K562 (cell line): ENCODE measurements at regions not wholly inside any gene's neighbourhood (a gene's known extent, or its start where the extent isn't known, plus 50 kb on each side); places are given as distances from the start of the nearest gene placed in this dataset.

Experiments
- ATAC-seq: fragments of 200-7000 bp; cut with Tn5 transposase; 3 replicates; pipeline ENCODE4 v1.9.1; 2020; ENCODE audit warnings: moderate library complexity
- BruUV-seq: library from RNA; stranded (reverse); fragments of 400-500 nt; replicated peaks from 2 replicates; lab custom pipeline; 2021; lab: Mats Ljungman, UMichigan
- CTCF ChIA-PET: fragments of 300-600 bp; formaldehyde crosslinking; extraction: SDS; loops from one replicate; lab custom pipeline; 2021; ENCODE audit warnings: low intra/inter-chr PET ratio; lab: Yijun Ruan, JAX
- POLR2A ChIA-PET: fragments of 300-600, 350-650 bp; sonication (Branson Sonifier 250); formaldehyde crosslinking; extraction: SDS; loops from one replicate; lab custom pipeline; 2021; ENCODE audit warnings: antibody characterized with exemption, inconsistent platforms; lab: Yijun Ruan, JAX
- DNase-seq, 4 experiments: peaks; one replicate each; pipeline versions ENCODE4 v3.0.0 to v3.0.0-alpha.2; 2011 to 2018; ENCODE audit warnings: low spot score in 3 of 4, mixed read lengths in 3 of 4; ENCODE audit errors: extremely low read depth in 1 of 4
- FAIRE-seq: peaks from 2 replicates; lab custom pipeline; 2011; peaks lifted over from hg19 to GRCh38; lab: Jason Lieb, UNC
- H2AFZ ChIP-seq: 2 replicates; pipeline ENCODE4 v1.6.0; 2011; ENCODE audit warnings: low read depth, low read length, control low read depth, inconsistent platforms
- H3K27ac ChIP-seq: fragments of 200-600 bp; 3 replicates; pipeline ENCODE4 v1.8.0; 2011; ENCODE audit warnings: low read depth, mild to moderate bottlenecking, control low read depth, inconsistent platforms, low read length, moderate library complexity, mixed read lengths; ENCODE audit errors: extremely low read depth
- H3K27me3 ChIP-seq, 2 experiments: fragments of 300-600 bp in 1 of 2; 2 replicates in 1 of 2; 3 replicates in 1 of 2; pipeline versions ENCODE4 v1.6.0 to v1.8.0; 2011; ENCODE audit warnings: inconsistent platforms in 2 of 2, low read length in 2 of 2, mild to moderate bottlenecking in 1 of 2, mixed read lengths in 1 of 2, moderate library complexity in 1 of 2; ENCODE audit not compliant: control insufficient read depth in 2 of 2, insufficient read depth in 2 of 2
- H3K36me3 ChIP-seq: fragments of 300-600 bp; 3 replicates; pipeline ENCODE4 v1.8.0; 2011; ENCODE audit warnings: mild to moderate bottlenecking, low read length, inconsistent platforms; ENCODE audit not compliant: control insufficient read depth, insufficient read depth
- H3K4me1 ChIP-seq, 2 experiments: fragments of 200-600 bp in 1 of 2; replicated peaks in 1 of 2; 2 replicates in 1 of 2; 3 replicates in 1 of 2; pipeline versions ENCODE4 v1.5.1 to v1.8.0; 2011; ENCODE audit warnings: inconsistent platforms in 2 of 2, low read length in 2 of 2, mild to moderate bottlenecking in 1 of 2, mixed read lengths in 1 of 2, moderate library complexity in 1 of 2; ENCODE audit not compliant: control insufficient read depth in 2 of 2, insufficient read depth in 2 of 2
- H3K4me2 ChIP-seq: 2 replicates; pipeline ENCODE4 v1.6.1; 2011; ENCODE audit warnings: low read length, control low read depth, inconsistent platforms, mixed read lengths; ENCODE audit not compliant: insufficient read depth
- H3K4me3 ChIP-seq: fragments of 200-600 bp; sonication (generic), shearing (Covaris generic); 2 replicates; pipeline ENCODE4 v1.5.1; 2016; ENCODE audit warnings: control low read depth, inconsistent platforms
- H3K79me2 ChIP-seq: fragments of 200-600 bp; 3 replicates; pipeline ENCODE4 v1.8.0; 2011; ENCODE audit warnings: low read length, inconsistent platforms; ENCODE audit not compliant: control insufficient read depth, insufficient read depth
- H3K9ac ChIP-seq, 2 experiments: 2 replicates each; pipeline versions ENCODE4 v1.6.0 to v1.6.1; 2011; ENCODE audit warnings: low read depth in 2 of 2, low read length in 2 of 2, control low read depth in 1 of 2, inconsistent platforms in 1 of 2, mild to moderate bottlenecking in 1 of 2, mixed read lengths in 1 of 2; ENCODE audit not compliant: insufficient read depth in 1 of 2
- H3K9me1 ChIP-seq: one replicate; pipeline ENCODE4 v1.6.0; 2011; ENCODE audit warnings: inconsistent platforms, mild to moderate bottlenecking, low read length, moderate library complexity; ENCODE audit not compliant: control insufficient read depth, insufficient read depth
- H3K9me3 ChIP-seq: replicated peaks from 2 replicates; pipeline ENCODE4 v1.5.1; 2011; ENCODE audit warnings: low read depth, low read length, inconsistent platforms; ENCODE audit not compliant: control insufficient read depth, insufficient read depth
- H4K20me1 ChIP-seq: replicated peaks from 2 replicates; pipeline ENCODE4 v1.6.1; 2011; ENCODE audit warnings: low read length, inconsistent platforms, mixed read lengths; ENCODE audit not compliant: control insufficient read depth, insufficient read depth
- ATF7 ChIP-seq: fragments of 450-650 bp; IDR thresholded peaks from 2 replicates; pipeline ENCODE4 v1.7.1; 2014; ENCODE audit warnings: mild to moderate bottlenecking, moderate library complexity
- CSDE1 ChIP-seq, 2 experiments: fragments of 450-650 bp; IDR thresholded peaks; 2 replicates each; pipeline ENCODE4 v1.6.1; 2016; ENCODE audit warnings: mild to moderate bottlenecking in 1 of 2
- HDAC1 ChIP-seq, 2 experiments: fragments of 450-650 bp; IDR thresholded peaks; 2 replicates each; pipeline ENCODE4 v1.6.1; 2016 to 2017; ENCODE audit warnings: inconsistent platforms in 1 of 2, mild to moderate bottlenecking in 1 of 2, moderate library complexity in 1 of 2
- HDAC8 ChIP-seq: fragments of 450-650 bp; IDR thresholded peaks from 2 replicates; pipeline ENCODE4 v1.6.1; 2016; ENCODE audit warnings: mild to moderate bottlenecking, missing genetic modification characterization, moderate library complexity, missing compliant biosample characterization
- MTA3 ChIP-seq: fragments of 450-650 bp; formaldehyde crosslinking; IDR thresholded peaks from 2 replicates; pipeline ENCODE4 v1.6.1; 2017; ENCODE audit warnings: mild to moderate bottlenecking, borderline replicate concordance
- NCOA1 ChIP-seq: fragments of 450-650 bp; IDR thresholded peaks from 2 replicates; pipeline ENCODE4 v1.6.1; 2016; ENCODE audit warnings: low read depth
- NONO ChIP-seq, 2 experiments: fragments of 200-400 bp in 1 of 2; fragments of 450-650 bp in 1 of 2; formaldehyde crosslinking in 1 of 2; IDR thresholded peaks; 2 replicates each; pipeline ENCODE4 v1.6.1; 2017; ENCODE audit warnings: low read depth in 2 of 2, mild to moderate bottlenecking in 2 of 2, moderate library complexity in 2 of 2, low read length in 1 of 2
- OTX1 ChIP-seq: fragments of 450-650 bp; formaldehyde crosslinking; IDR thresholded peaks from 2 replicates; pipeline ENCODE4 v1.4.0; 2022; ENCODE audit warnings: mild to moderate bottlenecking
- PHTF2 ChIP-seq: fragments of 250-450 bp; sonication (Bioruptor Pico); IDR thresholded peaks from 2 replicates; pipeline ENCODE4 v1.5.0; 2021; ENCODE audit warnings: mild to moderate bottlenecking
- RCOR1 ChIP-seq, 2 experiments: IDR thresholded peaks; 2 replicates each; pipeline ENCODE4 v1.6.1; 2012; ENCODE audit warnings: low read depth in 2 of 2, low read length in 2 of 2, borderline replicate concordance in 1 of 2, improper control_type of control experiment in 1 of 2
- THAP7 ChIP-seq: fragments of 250-450 bp; sonication (Bioruptor Pico); IDR thresholded peaks from 2 replicates; pipeline ENCODE4 v1.5.0; 2021
- ZBTB43 ChIP-seq: sonication (generic); formaldehyde crosslinking; IDR thresholded peaks from 2 replicates; pipeline ENCODE4 v1.8.0; 2023; ENCODE audit warnings: mild to moderate bottlenecking, missing genetic modification reagents
- ZFPM2 ChIP-seq: fragments of 250-450 bp; sonication (Bioruptor Pico); IDR thresholded peaks from 2 replicates; pipeline ENCODE4 v1.5.1; 2022; ENCODE audit warnings: mild to moderate bottlenecking
- ZNF584 ChIP-seq: fragments of 200-800 bp; sonication (Bioruptor generic); IDR thresholded peaks from 2 replicates; pipeline ENCODE4 v1.6.1; 2016; ENCODE audit warnings: low read depth, mild to moderate bottlenecking, missing genetic modification characterization, missing compliant biosample characterization
- WGBS: fragments of 100-300 bp; shearing (Covaris generic); methylation state at CpG from one replicate; pipeline ENCODE4 v1.1.6; 2016; ENCODE audit warnings: low coverage, mixed read lengths; ENCODE audit not compliant: insufficient coverage; ENCODE audit errors: missing lambda C conversion rate; 5-methylcytosine and 5-hydroxymethylcytosine counted together
- in situ Hi-C: fragments of 300-500 bp; cut with MboI; formaldehyde crosslinking; loops from 4 replicates; pipeline ENCODE4 v1.15.0; 2018; ENCODE audit warnings: inconsistent platforms, mixed read lengths
- intact Hi-C: fragments of 100-400 bp; cut with micrococcal nuclease; formaldehyde crosslinking; loops from 2 replicates; pipeline ENCODE4 v1.14.2; 2022

- no peak for TF ChIP-seq THAP7 (CRISPR knock-in tag)
- no peak for TF ChIP-seq ZNF584 (CRISPR knock-in tag)
- no peak for TF ChIP-seq MTA3
- TF ChIP-seq, all 486 proteins: peak for 0
Measured at GRCh38 chr21:25528515-25528914, 78.8 kb downstream of the MRPL39 start (continued).

GRCh38 chr21:25518491-25518911 is 88.8 kb downstream of the MRPL39 start:
- WGBS = 0% methylated on average over 3 of the region's 3 CpGs
- BruUV-seq = no TSS peak
- in situ Hi-C loops = no loop called here

More at GRCh38 chr21:25518491-25518911, 88.8 kb downstream of the MRPL39 start:
- Histone ChIP-seq H3K79me2 (no peaks in the 10 kb centered on the region), H3K9ac (no peak overlapping the region), H3K27me3 (no peaks in the 10 kb centered on the region), H2AFZ (no peak overlapping the region), H3K9me3 (no peaks in the 10 kb centered on the region), H3K27ac (no peak overlapping the region)
- ChIA-PET POLR2A (no interaction called here), CTCF (no interaction called here)
- no peak for ATAC-seq
- TF ChIP-seq ATF7 (no peak), NCOA1 (no peak), ZFPM2 (CRISPR knock-in tag) (no peak), HDAC1 (IDR thresholded peaks at IDR 0.05) (no peak), ZBTB43 (no peak), HDAC8 (tag) (no peak), PHTF2 (CRISPR knock-in tag) (no peak), CSDE1 (IDR thresholded peaks at IDR 0.05) (no peak), OTX1 (no peak), NONO (IDR thresholded peaks at IDR 0.05; ENCODE audit: low read depth in 2 of 2, low read length in 1 of 2) (no peak), RCOR1 (IDR thresholded peaks at IDR 0.05; ENCODE audit: borderline replicate concordance in 1 of 2, low read depth in 2 of 2, low read length in 2 of 2) (no peak)
- TF ChIP-seq, all 486 proteins: peak for 0
- Histone ChIP-seq H3K4me3 (no peak overlapping the region), H3K9me1 (no peaks in the 10 kb centered on the region), H4K20me1 (no peaks in the 10 kb centered on the region), H3K4me2 (no peak overlapping the region), H3K36me3 (no peaks in the 10 kb centered on the region), H3K4me1 (no peaks in the 10 kb centered on the region)
- no peak for DNase-seq
- intact Hi-C loops = no loop called here
- FAIRE-seq = no peak
